GM19452 (cell line): ENCODE measurements at regions not wholly inside any gene's neighbourhood (a gene's known extent, or its start where the extent isn't known, plus 50 kb on each side); places are given as distances from the start of the nearest gene placed in this dataset.

Experiments used
- ATAC-seq: cut with Tn5 transposase; IDR thresholded peaks from one replicate; pipeline ENCODE4 v1.9.1; 2021; ENCODE audit not compliant: unreplicated experiment

DNA sequence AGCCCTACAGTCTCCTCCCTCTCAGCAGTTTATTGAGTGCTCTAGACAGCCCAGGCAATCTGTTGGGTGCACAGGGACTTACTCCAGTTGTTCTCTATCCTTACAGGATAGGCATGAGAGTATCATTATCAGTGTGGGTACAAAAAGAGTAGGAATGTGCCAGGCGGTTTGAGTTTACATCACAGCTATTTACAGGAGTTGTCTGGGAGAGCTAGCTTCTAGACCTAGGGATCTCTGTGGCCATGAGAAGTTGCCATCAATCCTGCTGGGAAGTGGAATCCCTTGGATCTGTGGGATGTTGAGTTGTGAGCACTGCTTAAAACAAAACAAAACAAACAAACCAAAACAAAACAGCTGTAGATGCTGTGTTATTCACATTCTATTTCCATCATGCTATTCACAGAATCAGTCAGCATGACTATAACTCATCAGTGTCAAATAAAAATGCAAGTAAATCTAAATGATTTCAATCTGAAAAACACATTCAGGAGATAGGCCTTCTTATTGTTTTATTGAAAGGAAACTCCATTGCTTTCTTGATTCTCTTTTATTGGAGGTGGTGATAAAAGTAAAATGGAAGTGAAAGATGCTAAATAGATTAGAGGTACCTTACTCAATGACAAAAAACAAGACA lies 552.4 kb upstream of the ZNF608 start:
- ATAC-seq = no peak

DNA sequence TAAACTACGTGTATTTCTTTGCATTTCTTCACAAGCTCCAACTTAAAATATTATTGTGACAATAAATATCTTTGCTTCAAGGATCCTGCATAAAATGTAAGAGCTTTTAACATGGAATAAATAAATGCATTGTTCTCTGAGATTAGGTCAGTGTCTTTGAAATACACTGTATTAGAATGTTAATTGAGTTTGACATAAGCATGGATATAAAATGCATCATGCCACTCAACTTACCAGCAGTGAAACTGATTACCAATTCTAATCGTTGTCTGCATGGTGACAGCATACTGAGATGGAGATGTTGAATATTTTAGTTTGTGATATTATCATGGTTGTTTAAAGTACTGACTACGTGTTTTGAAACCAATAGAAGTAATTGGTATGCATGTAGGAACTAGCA lies 555.3 kb upstream of the ZNF608 start:
- ATAC-seq = no peak

DNA sequence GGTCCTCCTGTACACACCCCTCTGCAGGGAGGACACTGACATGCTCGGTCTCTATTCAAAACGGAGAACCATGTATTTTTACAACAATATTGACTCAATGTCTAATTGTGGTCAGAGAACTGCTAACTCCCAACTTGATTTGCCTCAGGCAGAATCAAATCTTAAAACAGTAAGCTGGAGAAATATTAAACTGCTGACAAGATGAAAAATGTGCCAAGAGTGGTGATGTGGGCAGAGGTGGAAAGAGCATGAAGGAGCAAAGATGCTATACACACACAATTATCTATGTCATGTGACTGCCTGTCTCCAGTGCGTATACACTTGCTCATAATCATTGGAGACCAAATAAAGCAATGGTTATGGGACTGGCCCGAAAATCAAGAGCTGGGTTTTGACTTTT lies 556.1 kb upstream of the ZNF608 start:
- ATAC-seq = no peak

DNA sequence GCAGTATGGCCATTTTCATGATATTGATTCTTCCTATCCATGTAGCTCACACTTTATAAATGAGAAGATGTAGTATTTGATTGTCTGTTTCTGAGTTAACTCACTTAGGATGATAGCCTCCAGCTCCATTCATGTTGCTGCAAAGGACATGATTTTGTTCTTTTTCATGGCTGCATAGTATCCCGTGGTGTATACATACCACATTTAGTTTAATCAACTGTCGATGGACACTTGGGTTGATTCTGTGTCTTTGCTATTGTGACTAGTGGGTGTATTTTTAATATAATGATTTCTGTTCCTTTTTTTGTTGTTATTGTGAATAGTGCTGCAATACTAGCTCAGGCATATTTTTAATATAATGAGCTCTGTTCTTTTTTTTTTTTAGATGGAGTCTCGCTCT lies 560.3 kb upstream of the ZNF608 start:
- no peak for ATAC-seq

DNA sequence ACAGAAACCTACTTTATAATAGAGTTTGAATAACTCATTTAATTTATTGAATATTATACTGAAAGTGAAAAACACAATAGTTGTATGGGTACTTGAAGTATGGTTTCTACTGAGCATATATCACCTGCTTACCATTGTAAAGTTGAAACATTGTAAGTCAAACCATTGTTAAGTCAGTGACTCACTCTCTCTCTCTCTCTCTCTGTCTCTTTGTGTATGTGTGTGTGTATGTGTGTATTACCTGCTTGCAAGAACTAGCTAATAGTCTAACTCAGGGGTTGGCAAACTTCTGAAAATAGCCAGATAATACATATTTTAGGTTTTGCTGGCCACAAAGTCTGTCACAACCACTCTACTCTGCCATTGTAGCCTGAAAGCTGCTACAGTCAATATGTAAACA lies 564.3 kb upstream of the ZNF608 start:
- no peak for ATAC-seq

DNA sequence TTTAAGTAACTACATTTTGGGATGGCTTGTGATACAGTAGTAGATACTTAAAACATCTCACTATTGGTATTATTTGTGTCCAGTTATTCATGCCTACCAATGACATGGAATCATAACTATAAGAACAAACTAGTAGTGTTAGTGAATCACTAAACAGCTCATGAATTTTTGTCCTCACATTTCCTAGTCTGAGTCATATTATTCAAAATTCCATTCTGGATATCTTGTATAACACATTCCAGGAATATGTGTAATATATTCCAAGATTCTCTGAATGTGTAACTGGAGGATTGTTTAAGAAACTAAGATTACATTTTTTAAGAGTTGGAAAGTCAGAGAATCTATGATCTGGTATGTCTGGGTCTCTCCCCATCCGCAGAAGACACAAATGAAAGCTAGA lies 565.3 kb upstream of the ZNF608 start:
- no peak for ATAC-seq

DNA sequence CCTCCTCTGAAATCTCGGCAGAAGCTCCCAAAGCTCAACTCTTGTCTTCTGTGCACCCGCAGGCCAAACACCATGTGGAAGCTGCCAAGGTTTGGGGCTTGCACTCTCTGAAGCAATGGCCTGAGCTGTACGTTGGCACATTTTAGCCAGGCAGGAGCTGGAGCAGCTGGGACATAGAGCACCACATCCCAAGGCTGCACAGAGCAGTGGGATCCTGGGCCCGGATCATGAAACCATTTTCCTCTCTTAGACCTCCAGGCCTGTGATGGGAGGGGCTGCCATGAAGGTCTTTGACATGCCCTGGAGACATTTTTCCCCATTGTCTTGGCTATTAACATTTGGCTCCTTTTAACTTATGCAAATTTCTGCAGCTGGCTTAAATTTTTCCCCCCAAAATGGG lies 567.1 kb upstream of the ZNF608 start:
- ATAC-seq = no peak

DNA sequence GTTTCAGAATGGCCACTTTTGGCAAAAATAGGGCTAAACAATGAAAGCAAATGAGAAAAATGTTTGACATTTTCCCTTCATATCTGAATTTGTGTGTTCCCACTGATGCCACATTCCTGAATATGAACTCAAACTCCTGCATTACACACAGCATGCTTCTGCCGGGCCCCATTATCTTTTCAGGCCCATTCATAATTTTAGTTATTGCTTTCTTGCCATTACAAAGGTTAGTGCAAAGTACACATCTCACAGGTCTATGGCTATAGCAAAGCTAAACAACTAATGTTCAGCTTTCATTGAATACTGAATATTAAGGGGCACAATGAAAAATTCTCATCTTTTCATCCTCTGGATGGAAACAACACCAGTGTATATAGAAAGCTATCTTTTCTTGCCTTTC lies 568.9 kb upstream of the ZNF608 start:
- ATAC-seq = no peak

DNA sequence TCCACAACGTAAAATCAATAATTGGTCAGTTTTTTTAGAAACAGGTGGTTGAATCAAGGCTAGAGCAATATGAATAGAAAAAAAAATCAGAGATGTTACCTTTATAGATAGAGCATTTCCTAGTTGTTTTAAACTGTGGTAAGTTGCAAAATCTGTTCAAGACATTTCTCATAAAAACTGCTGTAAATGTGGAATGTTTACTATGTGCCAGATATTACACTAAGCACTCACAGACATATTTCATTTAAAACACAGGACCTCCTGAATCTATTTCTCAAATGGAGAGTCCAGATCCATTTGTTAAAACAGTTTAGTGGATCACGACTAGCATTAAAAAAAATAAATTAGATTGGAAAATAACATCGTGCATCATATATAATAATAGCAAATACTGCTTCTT lies 570.0 kb upstream of the ZNF608 start:
- ATAC-seq = no peak

DNA sequence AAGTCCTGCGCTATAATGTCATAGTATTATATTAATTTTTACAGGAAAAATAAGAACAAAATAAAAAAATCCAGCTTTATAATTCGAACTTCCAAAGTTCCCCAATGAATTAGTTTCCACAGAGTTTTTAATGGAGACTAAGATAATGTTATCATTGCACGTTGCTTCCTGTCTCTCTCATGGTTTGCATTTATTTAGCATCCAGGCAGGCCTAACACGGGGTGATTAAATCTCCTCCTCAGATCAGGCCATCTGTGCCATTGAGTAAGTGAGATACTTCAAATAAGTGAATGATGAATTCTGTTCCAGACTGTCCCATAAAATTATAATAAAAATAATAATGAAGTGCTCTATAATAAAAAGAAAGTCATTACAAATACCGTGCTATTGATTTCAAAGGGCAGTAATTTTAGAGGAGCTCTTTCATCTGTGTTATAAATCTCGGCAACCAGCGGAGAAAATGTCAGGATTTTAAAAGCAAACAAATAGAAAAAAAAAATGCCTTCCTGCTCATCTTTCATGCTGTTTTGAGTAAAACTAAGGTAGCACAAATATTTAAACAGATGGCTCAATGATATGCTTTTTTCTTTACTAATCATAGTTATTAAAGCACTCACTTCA lies 570.6 kb upstream of the ZNF608 start:
- no peak for ATAC-seq

DNA sequence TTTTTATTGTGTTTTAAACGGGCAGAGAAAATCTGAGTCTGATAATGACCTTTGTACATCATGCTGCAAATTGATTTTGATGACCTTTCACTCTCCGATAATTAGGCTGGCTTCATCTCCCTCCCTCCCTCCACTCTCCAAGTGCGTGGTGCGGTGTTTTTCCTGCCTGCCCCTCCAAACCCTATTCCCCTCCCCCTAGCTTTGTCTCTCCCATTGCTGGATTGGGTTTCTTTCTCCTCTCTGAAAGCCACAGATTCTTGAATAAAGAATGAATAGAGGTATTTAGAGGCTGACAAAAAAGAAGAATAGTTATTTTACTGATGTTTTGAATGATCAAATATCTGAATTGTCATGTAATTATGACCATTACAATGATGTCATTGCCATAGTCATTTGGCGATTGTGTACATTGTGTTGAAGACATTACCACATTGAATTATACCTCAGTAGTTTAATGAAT lies 571.1 kb upstream of the ZNF608 start:
- no peak for ATAC-seq

DNA sequence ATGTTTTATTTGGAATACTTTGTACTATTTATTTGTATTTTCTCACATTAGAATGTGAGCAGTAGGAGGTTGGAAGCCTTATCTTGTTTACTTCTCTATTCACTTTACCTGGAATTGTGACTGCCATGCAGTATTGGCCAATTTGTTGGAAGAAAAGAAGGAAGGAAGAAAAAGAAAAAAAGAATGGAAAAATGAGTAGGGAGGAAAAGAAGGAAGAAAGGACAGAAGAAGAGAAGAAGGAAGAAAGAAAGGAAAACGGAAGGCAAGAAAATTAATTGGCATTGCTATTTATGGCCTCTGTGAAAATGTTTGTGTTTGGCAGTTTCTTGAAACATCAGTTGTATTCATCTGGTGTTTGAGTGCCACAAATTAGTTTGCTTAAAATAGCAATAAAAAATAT lies 575.2 kb upstream of the ZNF608 start:
- ATAC-seq = no peak

DNA sequence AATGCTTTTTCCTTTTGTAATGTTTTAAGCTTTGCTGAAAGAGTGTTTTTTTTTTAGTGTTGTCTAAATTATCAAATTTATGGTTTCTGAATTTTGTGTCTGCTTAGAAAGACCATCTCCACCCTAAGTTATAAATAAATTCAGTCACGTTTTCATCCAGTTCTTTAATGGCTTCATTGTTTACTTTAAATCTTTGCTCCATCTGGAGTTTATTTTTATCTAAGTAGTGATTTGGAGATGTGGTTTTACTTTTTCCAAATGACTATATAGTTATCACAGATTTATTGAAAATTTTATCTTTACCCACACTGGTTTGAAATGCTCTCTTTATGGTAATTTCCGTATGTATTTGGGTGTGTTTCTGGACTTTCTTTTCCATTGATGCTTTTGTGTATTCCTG lies 577.2 kb upstream of the ZNF608 start:
- ATAC-seq = no peak

DNA sequence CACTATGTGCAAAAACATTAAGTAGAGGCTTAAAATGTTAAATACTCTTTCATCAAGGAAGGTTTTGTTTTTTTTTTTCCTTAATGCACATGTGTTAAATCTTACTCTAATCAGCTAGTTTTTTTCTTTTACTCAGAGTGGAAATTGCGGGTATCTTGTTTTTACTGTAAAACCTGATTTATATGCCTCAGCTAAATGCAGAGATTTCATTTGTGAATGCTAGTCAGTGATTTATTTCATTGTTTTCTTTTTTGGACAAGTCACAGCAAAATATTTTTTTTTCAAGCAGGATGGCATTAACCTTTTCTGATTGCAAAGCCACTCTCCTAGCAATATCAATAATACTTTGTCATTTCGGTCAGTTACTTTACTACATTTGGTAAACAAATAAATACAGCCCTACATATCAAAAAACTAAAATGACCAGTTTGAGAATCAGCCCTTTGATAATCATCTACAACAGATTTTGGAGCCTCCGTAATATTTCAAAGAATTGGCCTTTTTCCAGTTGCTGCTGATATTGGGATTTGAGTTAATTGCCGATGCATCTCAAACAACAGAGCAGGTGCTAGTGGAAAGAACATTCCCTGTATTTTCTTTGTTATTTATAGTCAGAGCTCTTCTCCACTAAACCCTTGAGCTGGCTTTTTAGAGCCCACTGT lies 579.2 kb upstream of the ZNF608 start:
- no peak for ATAC-seq

DNA sequence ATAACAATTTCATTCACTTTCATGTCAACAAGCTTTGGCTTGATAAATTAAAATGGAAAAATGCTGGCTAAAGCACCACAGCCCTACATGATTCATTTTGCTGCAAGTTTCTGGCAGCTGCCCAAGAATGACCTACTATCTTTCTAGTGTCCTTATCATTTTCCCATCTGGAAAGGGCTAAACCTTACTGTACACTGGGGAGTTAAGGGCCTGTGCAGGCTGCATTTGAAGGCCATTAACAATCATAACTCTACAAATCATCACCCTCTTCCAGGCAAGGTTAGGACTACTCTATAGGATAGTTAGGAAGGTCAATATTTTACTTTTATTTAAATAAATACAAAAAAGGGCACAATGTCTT lies 579.7 kb upstream of the ZNF608 start:
- no peak for ATAC-seq

DNA sequence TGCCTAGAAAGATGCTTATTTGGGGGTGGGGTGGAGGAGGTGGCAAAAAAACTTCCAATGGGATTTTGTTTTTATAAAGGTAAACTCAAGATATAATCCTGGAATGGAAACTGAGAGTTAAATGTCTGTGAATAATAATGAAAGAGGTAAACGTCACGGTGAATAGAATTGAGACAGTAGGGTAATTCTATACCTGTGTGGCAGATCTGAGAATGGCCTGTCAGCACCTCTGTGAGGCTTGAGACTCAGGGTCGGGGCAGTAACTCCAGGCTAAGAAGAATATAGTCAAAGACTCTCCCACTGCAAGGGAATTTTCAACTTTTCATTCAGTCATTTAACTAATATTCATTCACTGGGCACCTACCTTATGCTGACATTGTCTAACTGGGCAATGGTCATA lies 581.2 kb upstream of the ZNF608 start:
- no peak for ATAC-seq

DNA sequence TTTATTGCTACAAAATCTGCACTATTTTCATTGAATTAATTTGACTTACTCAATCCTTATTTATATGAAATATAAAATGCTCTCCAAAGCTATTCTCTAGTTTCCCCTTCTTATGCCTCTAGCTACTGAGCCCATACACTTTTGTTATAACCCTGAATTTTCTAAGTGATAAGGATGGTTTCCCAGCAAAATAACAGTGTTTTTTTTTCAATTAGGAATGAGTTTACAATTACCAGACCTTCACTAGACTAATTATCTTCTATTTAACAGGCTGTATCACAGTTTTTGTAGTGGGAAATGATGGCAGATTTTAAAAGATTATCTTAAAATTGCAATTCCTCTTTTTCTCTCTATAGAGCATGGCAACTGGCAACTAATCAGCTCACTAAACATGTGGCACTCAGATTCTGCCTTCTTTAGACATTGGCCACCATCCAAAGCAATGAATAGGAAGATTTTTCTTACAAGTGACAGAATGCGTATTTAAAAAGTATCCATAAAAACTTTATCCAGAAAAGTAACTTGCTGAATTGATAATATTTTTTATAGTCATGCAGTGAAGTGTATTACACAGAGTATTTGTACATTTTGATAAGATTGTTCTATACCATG lies 585.7 kb upstream of the ZNF608 start:
- no peak for ATAC-seq

DNA sequence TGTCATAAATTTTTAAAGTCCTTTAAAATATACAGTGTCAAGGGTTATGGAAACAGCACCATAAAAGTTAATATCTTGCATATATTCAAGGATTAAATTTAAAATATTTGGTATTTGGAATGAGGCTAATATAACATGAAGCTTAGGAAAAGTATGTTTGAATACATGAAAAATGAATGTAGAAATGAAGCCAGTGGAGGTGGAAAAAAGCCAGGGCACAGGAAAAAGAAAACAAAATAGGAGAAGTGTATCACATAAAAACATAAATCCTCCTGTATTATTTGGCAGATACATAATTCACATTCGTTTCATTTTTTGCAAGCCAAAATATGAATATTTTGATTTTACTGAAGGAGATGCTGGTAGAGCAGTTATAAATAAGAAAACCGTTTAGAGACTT lies 587.0 kb upstream of the ZNF608 start:
- ATAC-seq = no peak

DNA sequence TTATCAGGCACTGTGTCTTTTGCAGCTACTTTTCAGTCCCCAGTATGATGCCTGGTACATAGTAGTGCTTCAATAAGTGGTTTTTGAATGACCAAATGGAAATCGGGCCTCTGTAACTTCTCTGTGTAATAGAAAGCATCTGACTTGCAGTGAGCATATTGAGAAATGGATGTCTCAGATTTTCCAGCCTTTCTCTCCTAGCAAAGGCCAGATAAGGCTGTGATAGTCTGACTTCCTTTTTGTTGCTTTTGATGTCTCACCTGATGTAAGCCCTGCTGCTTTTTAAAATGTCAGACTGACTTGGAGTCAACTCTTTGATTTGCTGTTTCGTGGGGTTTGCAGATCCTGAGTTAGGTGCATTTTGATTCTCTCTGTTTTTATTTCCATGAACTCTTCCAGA lies 590.0 kb upstream of the ZNF608 start:
- ATAC-seq = no peak

DNA sequence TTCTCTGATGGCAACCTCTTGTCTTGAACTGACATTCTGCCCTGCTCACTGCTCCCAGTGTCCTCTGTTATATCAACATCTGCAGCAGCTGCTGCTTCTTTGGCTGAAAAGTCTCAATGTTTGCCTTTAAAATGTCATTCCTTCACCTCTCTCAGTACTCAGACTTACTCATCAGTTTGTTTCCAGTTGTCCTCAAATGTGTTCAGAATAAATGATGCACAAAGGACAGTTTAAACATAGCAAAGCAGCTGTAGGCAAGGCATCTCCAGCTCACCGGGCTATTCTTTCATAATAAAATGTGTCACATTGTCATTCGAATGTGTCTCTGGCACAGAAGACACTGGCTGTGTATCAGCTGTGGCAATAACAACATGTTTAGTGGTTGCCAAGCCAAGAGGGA lies 590.9 kb upstream of the ZNF608 start:
- no peak for ATAC-seq

DNA sequence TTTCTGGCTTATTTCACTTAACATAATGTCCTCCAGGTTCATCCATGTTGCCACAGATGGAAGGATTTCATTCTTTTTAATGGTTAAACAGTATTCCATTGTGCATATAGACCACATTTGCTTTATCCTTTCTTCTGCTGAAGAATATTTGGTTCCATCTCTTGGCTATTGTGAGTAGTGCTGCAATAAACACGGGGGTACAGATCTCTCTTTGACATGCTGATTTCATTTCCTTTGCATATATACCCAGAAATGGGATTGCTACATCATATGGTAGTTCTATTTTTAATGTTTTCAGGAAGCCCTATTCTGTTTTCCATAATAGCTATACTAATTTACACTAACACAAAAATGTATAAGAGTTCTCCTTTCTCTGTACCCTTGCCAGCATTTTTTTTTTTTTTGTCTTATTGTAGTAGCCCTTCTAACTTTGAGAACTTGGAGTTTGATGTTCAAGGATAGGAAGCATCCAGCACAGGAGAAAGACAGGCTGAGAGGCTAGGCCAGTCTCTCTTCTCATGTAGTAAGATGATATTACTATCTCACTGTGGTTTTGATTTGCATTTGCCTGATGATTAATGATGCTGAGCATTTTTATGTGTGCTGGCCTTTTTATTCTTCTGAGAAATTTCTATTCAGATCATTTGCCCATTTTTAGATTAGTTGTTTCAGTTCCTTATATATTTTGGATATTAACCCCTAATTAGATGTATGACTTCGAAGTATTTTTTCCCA lies 592.2 kb upstream of the ZNF608 start:
- ATAC-seq = no peak

DNA sequence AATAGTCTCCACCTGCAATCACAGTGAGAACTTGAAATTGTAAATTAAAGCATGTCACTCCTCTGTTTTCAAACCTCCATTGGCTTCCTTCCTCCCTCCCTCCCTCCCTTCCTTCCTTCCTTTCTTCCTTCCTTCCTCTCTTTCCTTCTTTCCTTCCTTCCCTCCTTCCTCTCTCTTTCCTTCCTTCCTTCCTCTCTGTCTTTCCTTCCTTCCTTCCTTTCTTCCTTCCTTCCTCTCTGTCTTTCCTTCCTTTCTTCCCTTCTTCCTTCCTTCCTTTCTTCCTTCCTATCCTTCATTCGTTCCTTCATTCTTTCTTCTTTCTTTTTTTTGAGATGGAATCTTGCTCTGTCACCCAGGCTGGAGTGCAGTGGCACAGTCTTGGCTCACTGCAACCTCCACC lies 595.0 kb upstream of the ZNF608 start:
- no peak for ATAC-seq
